ENCODE measurements at regions not wholly inside any gene's neighbourhood (a gene's known extent, or its start where the extent isn't known, plus 50 kb on each side); places are given as distances from the start of the nearest gene placed in this dataset.

GRCh38 chr22:48607901-48608662 lies 1219.6 kb downstream of the BRD1 start:
- TF ChIP-seq CTCF (IDR thresholded peaks at IDR 0.05; ENCODE audit: low read depth, low read length, missing control alignments) = no peak
- in situ Hi-C loops (cut with HindIII; ENCODE audit: low sequenced_read_pairs) = loop anchor here (5.0 kb wide), 1 partner anchor 39 kb away; no protein-coding TSS in a partner anchor
- no peak for DNase-seq (ENCODE audit: low read depth)
- no peak overlapping the region for H3K4me3 ChIP-seq (ENCODE audit: low read depth, low read length)

- TF ChIP-seq CTCF (IDR thresholded peaks at IDR 0.05; ENCODE audit: low read depth, low read length, missing control alignments) = no peak
- H3K4me3 ChIP-seq (ENCODE audit: low read depth, low read length) = no peak overlapping the region
- in situ Hi-C loops (cut with HindIII; ENCODE audit: low sequenced_read_pairs) = loop anchor here (5.0 kb wide), 1 partner anchor 41 kb away; no protein-coding TSS in a partner anchor
- no peak for DNase-seq (ENCODE audit: low read depth)
Observed at GRCh38 chr22:48606684-48607307, 1220.9 kb downstream of the BRD1 start.

DNA sequence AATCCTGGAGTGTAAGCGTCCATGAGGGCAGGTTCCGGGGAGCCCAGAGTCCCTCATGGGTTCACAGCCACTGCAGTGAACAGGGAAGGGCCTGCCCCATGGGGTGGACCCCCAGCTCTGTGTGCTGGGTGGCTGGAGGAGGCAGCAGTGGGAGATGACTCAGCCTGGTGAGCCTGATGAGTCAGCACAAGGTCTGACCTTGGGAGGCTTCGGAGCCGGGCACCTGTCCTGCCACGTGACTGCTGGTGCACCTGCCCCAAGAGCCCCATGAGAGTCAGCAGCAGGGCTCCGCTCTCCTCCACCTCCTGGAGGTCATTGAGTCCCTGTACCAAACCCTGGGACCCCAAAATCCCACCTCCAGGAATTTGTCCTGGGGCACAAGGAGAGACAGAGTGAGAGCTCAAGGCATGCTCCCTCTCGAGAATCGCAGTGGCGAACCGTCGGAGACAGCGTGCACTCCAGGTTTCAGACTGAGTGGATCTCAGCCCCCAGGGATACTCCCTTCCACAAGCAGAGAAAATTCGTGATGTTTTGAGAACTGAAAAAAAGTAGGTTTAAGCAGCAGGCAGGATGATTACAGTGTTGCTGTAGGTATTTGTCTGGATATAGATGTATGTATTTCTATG lies 1221.7 kb downstream of the BRD1 start:
- no peak for TF ChIP-seq CTCF (IDR thresholded peaks at IDR 0.05; ENCODE audit: low read depth, low read length, missing control alignments)
- no peak overlapping the region for H3K4me3 ChIP-seq (ENCODE audit: low read depth, low read length)
- no peak for DNase-seq (ENCODE audit: low read depth)
- in situ Hi-C loops (cut with HindIII; ENCODE audit: low sequenced_read_pairs) = loop anchor here (5.0 kb wide), 1 partner anchor 41 kb away; no protein-coding TSS in a partner anchor

- in situ Hi-C loops (cut with HindIII; ENCODE audit: low sequenced_read_pairs) = loop anchor here (5.0 kb wide), 1 partner anchor 42 kb away; no protein-coding TSS in a partner anchor
- no peak overlapping the region for H3K4me3 ChIP-seq (ENCODE audit: low read depth, low read length)
- DNase-seq (ENCODE audit: low read depth) = no peak
- TF ChIP-seq CTCF (IDR thresholded peaks at IDR 0.05; ENCODE audit: low read depth, low read length, missing control alignments) = no peak
Observed at GRCh38 chr22:48605125-48605524, 1222.5 kb downstream of the BRD1 start.

DNA sequence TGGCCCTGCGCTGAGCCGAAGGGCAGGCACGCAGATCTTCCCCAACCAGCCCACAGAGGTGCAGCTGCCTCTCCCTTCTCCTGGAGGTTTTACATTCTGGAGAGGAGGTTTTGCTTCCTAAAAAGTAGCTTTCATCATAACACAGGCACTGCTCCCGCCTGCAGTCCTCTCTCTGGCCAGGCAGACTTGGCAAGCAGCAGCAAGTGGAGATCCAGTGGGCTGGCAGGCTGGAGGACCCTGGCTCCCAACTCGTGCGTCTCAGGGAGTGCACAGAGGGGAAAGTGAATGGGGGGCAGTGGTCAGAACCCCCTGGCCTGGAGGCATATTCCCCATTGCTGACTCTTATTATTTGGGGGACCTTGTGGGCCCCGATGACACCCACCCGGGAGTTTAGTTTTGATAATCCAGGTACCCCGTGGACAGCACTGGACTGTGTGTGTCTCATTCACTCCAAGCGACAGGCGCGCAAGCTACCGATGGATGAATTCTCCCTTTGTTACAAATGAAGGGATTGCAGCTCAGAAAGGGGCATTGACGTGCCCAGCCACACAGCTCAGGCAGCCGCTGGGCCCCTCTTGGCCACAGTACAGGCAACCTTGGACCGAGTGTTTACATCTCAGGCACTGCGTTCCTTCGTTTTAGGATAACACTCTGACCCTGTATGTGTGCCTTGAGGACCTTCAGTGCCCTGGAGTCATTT lies 1223.9 kb downstream of the BRD1 start:
- in situ Hi-C loops (cut with HindIII; ENCODE audit: low sequenced_read_pairs) = no loop called here
- H3K4me3 ChIP-seq (ENCODE audit: low read depth, low read length) = no peak overlapping the region

More for the DNA sequence above, 1223.9 kb downstream of the BRD1 start:
- TF ChIP-seq CTCF (IDR thresholded peaks at IDR 0.05; ENCODE audit: low read depth, low read length, missing control alignments) = no peak
- no peak for DNase-seq (ENCODE audit: low read depth)
